GM18505 (cell line): ENCODE measurements at regions not wholly inside any gene's neighbourhood (a gene's known extent, or its start where the extent isn't known, plus 50 kb on each side); places are given as distances from the start of the nearest gene placed in this dataset.

Experiments used
- ATAC-seq: cut with Tn5 transposase; IDR thresholded peaks from one replicate; pipeline ENCODE4 v1.9.1; 2021; ENCODE audit not compliant: unreplicated experiment
- POLR2A ChIP-seq: IDR thresholded peaks from 4 replicates; pipeline ENCODE4 v1.6.1; 2011; ENCODE audit warnings: borderline replicate concordance; ENCODE audit not compliant: insufficient read depth, insufficient read length; ENCODE audit errors: extremely low read depth

DNA sequence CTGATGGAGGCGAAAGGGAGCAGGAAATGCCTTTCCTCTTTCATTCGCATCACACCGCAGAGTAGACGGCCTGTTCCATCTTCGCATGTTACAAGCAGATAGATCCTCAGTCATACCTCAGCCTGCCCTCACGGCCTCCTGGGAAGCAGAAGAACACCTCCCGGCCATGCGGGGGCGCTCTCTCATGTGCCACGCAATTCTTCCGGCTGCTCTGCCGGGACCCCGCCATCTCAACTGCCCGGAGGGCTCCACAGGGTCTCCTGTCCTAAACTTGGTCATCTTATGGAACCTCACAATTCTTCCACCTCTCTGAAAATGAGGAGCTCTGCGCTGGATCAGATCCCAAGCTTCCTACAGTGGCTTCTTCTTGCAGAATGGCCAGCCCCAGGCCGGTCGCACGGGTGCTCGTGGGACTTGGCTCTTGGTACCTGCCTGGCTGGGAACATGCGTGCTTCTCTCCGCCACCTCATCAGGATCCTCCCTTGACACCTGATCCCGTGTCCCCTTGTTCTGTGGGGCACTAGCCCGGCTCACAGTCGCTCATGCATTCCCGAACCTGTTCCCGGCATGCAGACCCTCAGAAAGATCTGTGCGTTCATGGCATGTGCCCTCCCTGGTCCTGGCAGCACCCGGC, 262.8 kb upstream of the SHH start:
- ATAC-seq, result no peak
- no peak for TF ChIP-seq POLR2A

DNA sequence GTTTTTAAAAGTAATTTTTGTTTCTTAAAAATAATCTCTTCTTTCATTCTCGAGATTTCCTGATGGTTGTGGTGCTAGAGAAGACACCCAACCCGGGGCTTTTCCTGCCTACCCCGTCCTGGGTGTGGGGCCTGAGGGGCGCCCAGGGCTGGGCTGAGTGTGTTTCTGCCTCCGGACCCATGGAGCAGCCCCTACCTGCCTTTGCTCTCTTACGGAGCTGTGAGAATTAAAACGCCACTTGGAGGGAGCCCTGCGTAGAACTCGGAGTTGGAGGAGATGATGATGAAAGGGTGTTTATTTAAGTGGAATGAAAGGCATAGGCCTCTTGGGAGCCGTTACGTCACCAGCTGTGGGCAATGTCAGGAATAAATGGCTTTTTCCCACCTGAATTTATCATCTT, 261.8 kb upstream of the SHH start:
- no peak for ATAC-seq
- TF ChIP-seq POLR2A, result no peak

DNA sequence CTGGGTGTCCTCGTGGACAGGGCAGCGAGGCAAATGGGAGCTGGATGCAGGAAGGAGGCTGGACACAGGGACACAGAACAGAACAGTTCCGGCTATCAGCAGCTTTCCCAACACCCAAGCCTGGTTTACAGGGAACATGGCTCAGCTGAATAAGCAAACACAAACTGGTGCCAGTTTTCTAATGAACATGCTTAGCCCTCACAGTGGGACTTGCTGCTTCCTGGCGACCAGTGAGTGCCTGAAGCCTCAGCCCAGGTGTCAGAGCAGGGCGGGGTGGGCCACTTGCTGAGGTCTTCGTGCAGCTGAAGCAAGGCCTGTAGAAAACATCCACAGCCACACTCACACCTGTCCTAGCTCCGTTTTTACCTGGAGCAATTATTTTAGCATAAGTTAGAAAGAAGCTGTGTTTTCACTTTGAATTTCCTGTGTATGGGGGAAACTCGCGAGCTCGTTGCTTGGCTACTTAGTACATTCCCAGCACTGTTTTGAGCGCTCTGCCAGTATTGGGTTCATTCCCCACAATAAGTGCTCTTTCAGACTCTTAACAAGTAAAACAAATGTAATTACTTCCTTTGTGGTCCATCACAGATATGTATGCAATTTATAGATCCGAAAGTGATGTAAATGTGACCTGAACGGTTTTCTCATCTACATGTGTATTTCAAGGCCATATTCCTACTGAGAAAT, 261.2 kb upstream of the SHH start:
- no peak for ATAC-seq
- no peak for TF ChIP-seq POLR2A

DNA sequence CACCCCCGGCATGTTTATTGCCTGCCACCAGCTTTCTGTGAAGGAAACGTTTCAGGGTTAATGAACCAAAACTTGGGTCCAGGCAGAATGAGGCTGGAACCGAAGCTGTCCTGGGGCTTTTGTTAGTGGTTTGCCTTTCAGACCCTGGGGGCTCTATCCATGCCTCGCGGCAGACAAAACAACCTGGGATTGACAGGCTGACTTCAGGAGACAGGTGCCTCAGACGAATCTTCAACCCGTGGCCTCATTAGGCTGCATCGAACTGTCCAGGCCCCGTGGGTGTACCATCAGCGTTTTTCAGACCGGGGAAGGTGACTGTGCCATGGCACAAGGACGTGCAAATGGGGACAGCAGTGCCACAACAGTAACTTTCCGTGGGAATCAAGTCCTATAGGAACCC, 259.3 kb upstream of the SHH start:
- no peak for ATAC-seq

DNA sequence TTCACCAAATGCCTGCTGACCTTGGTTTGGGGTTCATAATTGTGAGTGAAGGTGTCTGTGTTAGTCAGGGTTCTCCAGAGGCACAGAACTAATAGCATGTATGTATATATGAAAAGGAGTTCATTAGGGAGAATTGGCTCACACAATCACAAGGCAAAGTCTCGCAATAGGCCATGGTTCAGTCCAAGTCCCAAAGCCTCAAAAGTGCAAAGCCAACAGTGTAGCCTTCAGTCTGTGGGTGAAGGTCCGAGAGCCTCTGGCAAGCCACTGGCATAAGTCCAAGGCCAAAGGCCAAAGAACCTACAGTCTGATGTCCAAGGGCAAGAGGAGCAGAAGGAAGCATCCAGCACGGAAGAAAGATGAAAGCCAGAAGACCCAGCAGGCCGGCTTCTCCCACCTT, 257.6 kb upstream of the SHH start:
- ATAC-seq, result no peak
- no peak for TF ChIP-seq POLR2A

More for the DNA sequence above, 259.3 kb upstream of the SHH start:
- TF ChIP-seq POLR2A, result no peak

DNA sequence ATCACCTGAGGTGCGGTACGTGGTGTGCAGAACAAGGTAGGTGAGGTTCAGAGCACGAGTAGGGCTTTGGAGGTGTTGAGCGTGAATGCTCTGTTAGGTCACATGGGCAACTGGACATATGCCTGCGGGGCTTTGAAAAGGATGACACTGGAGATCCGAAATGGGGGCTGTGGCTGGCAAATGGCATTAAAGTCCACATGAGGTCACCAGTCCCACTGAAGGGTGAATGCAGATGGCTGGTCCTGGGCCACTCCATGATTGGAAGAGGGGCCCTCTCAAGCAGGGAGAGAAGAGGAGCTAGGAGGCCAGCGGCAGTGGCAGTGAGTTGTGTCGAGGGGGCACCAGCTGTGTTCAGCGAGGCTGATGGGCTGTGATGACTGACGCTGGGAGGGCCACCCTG, 254.9 kb upstream of the SHH start:
- no peak for TF ChIP-seq POLR2A

DNA sequence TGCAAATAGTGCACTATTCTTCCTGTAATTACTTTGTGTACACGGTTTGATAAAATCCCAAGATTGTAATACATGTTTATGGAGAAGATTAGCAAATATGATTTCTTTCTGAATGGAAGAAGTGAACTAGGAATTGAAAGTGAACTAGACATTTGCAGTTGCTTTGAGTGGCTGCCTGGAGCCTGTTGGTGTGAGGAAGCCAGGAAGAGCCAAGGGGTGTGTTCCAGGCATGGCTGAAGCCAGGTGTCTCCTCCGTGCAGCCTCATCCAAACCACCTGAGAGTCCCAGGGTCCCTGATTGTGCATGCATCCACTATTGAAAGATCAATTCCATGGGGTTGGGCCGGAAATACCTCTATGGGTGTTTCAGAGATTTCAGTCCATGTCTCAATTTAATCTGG, 253.1 kb upstream of the SHH start:
- no peak for TF ChIP-seq POLR2A

More for the DNA sequence above, 254.9 kb upstream of the SHH start:
- ATAC-seq, result no peak

DNA sequence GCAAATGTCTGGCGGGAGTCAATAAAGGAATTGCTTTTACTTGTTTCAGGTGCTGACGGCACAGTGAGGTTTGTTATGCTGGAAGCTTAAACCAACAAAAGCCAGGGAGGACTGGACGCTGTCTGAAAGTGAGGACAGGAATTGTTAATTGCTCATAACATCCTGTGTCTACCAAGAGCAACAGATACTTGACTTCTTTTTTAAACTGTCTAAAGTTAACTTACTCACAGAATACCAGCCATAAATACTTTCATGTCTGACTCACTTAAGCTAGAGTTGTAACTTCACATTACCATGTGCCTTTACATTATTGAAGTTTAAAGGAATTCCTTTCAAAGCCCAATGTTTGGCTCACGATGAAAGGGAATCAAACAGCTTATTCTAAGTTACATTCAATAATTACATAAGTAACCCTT, 252.7 kb upstream of the SHH start:
- ATAC-seq, result no peak
- no peak for TF ChIP-seq POLR2A

More for the DNA sequence above, 253.1 kb upstream of the SHH start:
- ATAC-seq, result no peak

DNA sequence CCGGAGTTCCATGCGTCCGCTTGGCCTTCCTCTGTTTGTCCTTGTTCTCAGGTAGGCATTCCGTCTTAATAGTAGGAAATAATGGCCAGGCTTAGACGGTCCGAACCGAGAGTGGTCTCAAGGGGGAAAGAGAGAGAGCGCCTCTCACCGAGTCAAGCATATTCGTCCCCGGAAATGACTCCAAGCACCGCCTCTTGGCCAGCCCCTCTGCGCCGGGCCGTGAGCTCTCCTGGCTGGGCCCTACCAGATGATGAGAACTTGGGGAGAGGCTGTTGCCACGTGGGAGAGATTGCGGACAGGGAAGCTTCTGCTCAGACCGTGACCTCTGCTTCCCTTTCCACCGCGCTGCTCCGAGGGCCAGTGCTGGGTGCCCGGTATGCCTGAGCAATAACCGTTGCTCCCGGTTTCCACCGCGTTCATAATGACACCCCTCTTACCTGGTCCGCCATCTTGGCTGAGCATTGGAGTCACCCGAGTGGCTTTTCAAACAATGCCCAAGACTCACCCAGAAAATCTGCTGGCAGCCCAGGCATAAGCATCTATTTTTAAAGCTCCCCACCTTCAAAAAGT, 251.1 kb upstream of the SHH start:
- TF ChIP-seq POLR2A, result no peak
- no peak for ATAC-seq

DNA sequence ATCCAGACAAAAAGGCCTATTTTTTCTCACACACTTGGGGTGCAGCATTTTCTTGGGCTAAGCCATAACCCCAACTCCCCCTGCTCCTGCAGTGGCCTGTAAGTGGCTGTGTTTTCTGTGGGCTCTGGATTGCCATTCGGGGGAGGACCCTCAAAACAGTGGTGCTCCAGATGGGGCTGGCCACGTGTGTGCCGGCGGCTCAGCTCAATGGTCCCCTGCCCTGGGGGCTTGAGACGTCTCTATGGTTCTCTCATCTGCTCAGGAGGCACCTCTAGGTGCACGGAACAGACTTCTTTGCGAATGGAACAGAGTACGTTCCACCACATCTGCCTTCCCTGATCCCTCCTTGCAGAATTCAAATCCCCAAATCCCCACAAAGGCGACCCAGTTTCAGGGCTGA, 250.0 kb upstream of the SHH start:
- no peak for TF ChIP-seq POLR2A
- ATAC-seq, result no peak

DNA sequence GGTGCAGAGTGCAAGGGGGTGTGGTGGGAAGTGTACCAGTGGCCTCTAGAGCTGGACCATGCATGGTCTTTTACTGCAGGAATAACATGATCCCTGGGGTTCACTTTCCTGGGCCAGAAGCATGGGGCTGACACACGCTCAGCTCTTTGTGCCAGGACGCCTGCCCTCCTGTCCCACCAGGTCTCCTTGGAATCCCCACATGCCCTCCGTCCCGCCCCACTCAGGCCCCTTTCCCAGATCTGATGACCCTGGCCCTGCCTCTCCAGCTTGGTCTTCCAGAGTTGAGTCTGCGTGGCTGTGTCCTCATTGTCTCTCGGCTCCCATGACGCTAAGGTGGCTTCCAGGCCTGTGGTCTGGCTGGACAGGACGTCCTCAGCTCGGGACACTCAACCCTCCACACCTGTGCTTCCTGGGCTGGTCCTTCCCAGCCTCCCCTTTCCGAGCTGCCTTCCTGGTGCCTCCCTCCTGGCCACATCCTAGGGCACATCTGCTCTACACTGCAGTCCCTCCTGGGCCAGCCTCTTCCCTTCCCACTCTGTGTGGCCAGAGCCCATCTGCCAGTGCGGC, 249.5 kb upstream of the SHH start:
- no peak for ATAC-seq
- no peak for TF ChIP-seq POLR2A

DNA sequence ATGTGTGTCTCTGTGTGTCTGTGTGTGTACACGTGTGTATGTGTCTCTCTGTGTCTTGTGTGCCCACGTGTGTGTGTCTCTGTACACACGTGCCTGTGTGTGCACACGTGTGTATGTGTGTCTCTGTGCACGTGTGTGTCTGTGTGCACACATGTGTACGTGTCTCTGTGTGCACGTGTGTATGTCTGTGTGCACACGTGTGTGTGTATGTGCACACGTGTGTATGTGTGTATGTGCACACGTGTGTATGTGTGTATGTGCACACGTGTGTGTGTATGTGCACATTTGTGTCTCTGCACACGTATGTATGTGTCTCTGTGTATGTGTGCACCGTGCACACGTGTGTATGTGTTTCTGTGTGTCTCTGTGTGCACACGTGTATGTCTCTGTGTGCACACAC, 248.7 kb upstream of the SHH start:
- no peak for TF ChIP-seq POLR2A

DNA sequence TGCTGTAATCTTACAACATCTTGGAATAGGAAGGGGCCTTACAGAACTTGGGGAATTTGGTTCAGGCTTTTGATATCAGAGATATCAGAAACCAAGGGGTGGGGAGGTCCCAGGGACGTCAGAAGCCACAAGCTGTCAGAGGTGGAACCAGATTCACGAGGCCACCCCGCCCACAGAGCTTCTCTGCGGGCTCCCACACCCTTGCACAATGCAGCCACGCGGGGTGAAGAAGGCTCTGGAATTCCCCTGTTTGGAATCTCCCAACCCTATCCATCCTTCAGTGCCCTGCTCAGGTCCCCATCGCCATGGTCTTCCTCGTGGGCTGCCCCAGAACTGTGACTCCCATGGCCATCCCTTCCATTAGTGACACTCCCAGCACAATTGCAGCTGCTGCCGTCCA, 247.1 kb upstream of the SHH start:
- no peak for TF ChIP-seq POLR2A
- no peak for ATAC-seq

More for the DNA sequence above, 248.7 kb upstream of the SHH start:
- no peak for ATAC-seq

DNA sequence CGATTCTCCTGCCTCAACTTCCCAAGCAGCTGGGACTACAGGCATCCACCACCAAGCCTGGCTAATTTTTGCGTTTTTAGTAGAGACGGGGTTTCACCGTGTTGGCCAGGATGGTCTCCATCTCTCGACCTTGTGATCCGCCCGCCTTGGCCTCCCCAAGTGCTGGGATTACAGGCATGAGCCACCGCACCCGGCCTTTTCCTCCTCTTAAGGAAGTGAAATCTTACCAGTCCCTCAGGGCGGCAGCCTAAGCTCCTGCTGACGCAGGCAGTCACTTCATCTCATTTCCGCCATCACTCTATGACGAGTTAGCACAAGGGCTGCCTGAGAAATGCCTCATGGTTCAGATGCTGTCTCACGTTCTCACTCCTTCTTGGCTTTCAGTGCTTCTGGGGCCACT, 246.0 kb upstream of the SHH start:
- no peak for TF ChIP-seq POLR2A
- ATAC-seq, result no peak
